ENCODE measurements at regions not wholly inside any gene's neighbourhood (a gene's known extent, or its start where the extent isn't known, plus 50 kb on each side); places are given as distances from the start of the nearest gene placed in this dataset.

- TF ChIP-seq ELF1 (IDR thresholded peaks at IDR 0.05; ENCODE audit: borderline replicate concordance, low read depth): no peak
- TF ChIP-seq ATF3 (IDR thresholded peaks at IDR 0.05): no peak
Measured at GRCh38 chr10:121092720-121093095, 241.5 kb downstream of the WDR11 start (continued).

GRCh38 chr10:121096617-121097431 is 245.7 kb downstream of the WDR11 start:
- Histone ChIP-seq H4K20me1 (ENCODE audit: insufficient read depth) (no peaks in the 10 kb centered on the region), H3K4me1 (ENCODE audit: control insufficient read depth in 1 of 2, insufficient read depth in 2 of 2, low read length in 2 of 2) (peaks cover 7 to 10% of the 10 kb centered on the region in 2 experiments; a peak in 3 of 4 replicates), H3K4me2 (ENCODE audit: low read length) (no peak overlapping the region), H3K9ac (ENCODE audit: low read length) (no peak overlapping the region), H3K27ac (ENCODE audit: low read depth, low read length) (no peak overlapping the region), H3K9me2 (ENCODE audit: insufficient read depth) (no peaks in the 10 kb centered on the region), H3K4me3 (replicated peaks in 1 of 2; ENCODE audit: low read depth in 1 of 2, low read length in 2 of 2) (no peak overlapping the region), H3K36me3 (ENCODE audit: control insufficient read depth in 1 of 2, insufficient read depth in 2 of 2, low read length in 2 of 2) (no peaks in the 10 kb centered on the region), H3K27me3 (ENCODE audit: insufficient read depth, low read length) (no peaks in the 10 kb centered on the region), H3K79me2 (ENCODE audit: insufficient read depth, low read length) (no peaks in the 10 kb centered on the region), H3K9me3 (ENCODE audit: control insufficient read depth in 1 of 2, insufficient read depth in 1 of 2, low read depth in 1 of 2, low read length in 2 of 2) (no peaks in the 10 kb centered on the region), H2AFZ (ENCODE audit: low read depth, low read length, poor library complexity, severe bottlenecking) (no peak overlapping the region)
- CTCF ChIA-PET: no interaction called here
- RAD21 ChIA-PET (ENCODE audit: low non-redundant PET in 1 of 2, low total read pairs in 2 of 2, uncharacterized antibody in 2 of 2, unreplicated experiment in 2 of 2): no interaction called here
- no peak for TF ChIP-seq CBX3 (IDR thresholded peaks at IDR 0.05; ENCODE audit: low read depth)
- TF ChIP-seq SIN3A (IDR thresholded peaks at IDR 0.05; ENCODE audit: low read depth): no peak
- no peak for TF ChIP-seq CTCF (IDR thresholded peaks at IDR 0.05 in 2 of 3, conservative IDR thresholded peaks at IDR 0.05 in 1 of 3; ENCODE audit: borderline replicate concordance in 1 of 3, insufficient read depth in 1 of 3, low read depth in 2 of 3, low read length in 2 of 3)
- no peak for TF ChIP-seq MAX (IDR thresholded peaks at IDR 0.05)
- no peak for TF ChIP-seq POLR2AphosphoS5 (IDR thresholded peaks at IDR 0.05; ENCODE audit: low read depth, low read length)
- TF ChIP-seq POLR2A (IDR thresholded peaks at IDR 0.05; ENCODE audit: borderline replicate concordance, extremely low read depth, insufficient read depth, insufficient read length): no peak
- TF ChIP-seq YY1 (IDR thresholded peaks at IDR 0.05; ENCODE audit: extremely low read depth, insufficient replicate concordance, low read depth, low read length): no peak
- TF ChIP-seq JUND (IDR thresholded peaks at IDR 0.05): no peak
- no peak for TF ChIP-seq REST (IDR thresholded peaks at IDR 0.05; ENCODE audit: low read depth)
- no peak for TF ChIP-seq ZNF274 (IDR thresholded peaks at IDR 0.05; ENCODE audit: low read depth, low read length)
- no peak for TF ChIP-seq TCF7L2 (IDR thresholded peaks at IDR 0.05; ENCODE audit: borderline replicate concordance, extremely low read depth, insufficient read depth, insufficient read length)
- TF ChIP-seq ATF3 (IDR thresholded peaks at IDR 0.05): no peak
- no peak for TF ChIP-seq SRF (IDR thresholded peaks at IDR 0.05; ENCODE audit: low read depth)
- BruUV-seq (replicated peaks): no TSS peak
- DNase-seq (ENCODE audit: low read depth, low spot score) (no peak), ATAC-seq (no peak)
- POLR2A ChIA-PET: interaction anchor here (0.6 kb wide), 1 partner anchor 143 kb away, joined by 3 read pairs; no protein-coding TSS in a partner anchor
- intact Hi-C loops (cut with micrococcal nuclease): no loop called here
